NCI-H524 treated with DMSO at 0.1 percent for 48 hours (cell line): ENCODE measurements at regions not wholly inside any gene's neighbourhood (a gene's known extent, or its start where the extent isn't known, plus 50 kb on each side); places are given as distances from the start of the nearest gene placed in this dataset.

Source experiments
- DNase-seq: peaks from one replicate; lab custom pipeline; 2025; lab: John Stamatoyannopoulos, UW

GRCh38 chr17:79341816-79342215 is 267.2 kb downstream of the ENGASE start:
- no peak for DNase-seq

GRCh38 chr17:79341222-79341780 is 266.7 kb downstream of the ENGASE start:
- DNase-seq, result no peak

DNA sequence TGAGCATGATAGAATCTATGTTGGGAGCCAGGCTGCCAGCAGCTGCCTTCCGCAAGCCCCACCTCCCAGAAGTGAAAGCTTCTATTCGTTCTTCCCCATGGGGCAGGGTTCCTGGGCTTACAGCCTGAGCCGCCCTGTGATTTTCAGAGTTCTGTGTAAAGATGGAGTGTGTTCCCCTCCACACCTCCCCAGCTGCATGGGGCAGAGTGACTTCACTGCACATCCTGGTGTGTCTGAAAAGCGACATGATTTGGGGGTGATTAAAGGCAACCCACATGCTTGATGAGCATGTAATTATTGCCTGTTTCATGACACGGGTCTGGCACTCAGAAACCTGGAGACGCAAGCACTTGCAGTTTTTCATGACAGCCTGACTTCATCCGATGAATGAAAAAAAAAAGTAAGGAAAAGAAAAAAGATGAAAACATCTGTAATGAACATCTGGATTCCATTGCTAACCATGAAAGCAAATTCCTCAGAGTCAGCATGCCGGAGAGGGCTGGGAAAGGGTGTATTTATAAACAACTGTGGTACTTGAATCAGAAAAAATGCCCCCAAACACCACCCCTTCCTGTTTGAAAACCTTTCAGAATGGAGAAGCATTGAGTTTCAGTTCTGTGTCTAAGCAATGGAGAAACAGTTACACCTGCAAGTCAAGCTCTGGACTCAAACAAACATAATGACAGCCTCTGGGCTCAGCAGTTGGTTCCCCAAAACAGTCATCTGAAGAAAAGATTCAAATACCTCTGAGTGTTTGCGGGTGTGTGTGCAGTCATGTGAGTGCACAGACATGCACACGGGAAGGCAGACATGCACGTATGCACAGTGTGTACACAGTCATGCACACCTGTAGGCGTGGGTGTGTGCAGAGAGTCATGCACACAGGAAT is 266.0 kb downstream of the ENGASE start:
- DNase-seq, result no peak

DNA sequence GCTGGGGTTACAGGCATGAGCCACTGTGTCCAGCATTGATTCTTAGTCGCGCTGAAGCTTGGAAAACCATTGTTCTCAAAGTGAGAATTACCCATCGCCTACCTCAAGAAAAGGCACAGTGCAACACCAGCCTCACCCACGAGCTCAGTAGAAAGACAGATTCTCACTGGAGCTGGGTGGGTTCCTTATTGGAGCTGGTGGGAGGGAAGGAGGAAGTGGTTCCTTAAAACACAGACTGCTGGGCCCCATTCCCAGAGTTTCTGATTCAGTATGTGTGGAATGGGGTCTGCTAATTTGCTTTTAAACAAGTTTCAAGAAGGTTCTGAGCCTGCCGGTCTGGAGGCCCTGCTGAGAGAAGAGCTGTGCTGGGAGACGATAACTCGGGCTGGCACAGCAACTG is 264.7 kb downstream of the ENGASE start:
- no peak for DNase-seq

DNA sequence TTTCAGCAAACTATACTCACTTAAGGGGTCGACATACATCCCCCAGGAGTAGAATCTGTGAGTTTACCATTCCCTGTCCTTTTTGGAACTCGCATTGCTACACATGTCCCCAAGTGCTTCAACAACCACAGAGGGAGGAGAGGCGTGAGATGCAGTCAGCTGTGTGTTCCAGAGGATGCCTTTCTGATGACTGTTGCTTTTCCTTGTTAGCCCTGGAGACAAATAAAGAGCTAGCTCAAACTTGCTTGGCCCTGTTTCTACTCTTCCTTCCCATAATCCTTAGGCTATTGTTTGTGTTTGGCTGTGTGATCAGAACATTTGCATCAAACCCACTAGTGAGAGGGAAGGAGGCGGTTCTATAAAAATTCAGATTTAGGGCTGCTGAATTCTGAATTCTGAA is 264.0 kb downstream of the ENGASE start:
- DNase-seq, result no peak

DNA sequence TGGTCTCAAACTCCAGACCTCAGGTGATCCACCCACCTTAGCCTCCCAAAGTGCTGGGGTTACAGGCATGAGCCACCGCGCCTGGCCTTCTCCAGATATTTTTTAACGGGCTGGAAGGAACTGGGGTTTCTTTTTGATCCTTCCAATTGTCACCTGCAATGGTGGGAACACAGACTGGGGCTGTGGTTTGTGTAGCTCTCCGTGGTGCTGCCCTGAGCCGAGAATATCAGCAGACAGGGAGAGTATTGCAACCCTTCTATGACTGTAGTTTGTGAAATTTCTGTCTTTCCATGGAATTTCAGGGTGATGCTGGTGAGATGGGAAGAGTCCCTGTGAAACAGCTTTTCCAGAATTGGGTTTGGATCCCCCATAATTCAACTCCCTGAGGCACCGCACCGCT is 263.5 kb downstream of the ENGASE start:
- DNase-seq, result no peak

DNA sequence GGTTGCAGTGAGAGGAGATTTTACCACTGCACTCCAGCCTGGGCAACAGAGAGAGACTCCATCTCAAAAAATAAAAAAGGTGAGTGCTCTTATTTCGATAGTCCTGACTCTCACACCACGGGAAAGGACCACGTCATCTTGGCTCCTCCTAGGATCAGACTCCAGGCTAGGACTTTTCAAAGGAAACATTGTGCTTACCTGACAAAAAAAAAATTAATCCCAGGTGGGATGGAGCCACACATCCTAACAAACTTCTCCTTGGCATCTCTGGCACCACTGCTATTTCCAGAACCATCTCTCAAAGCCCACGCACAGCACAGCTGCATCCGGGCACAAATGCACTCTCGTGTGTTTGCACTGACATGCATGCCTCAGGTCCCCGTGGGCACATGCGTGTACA is 262.4 kb downstream of the ENGASE start:
- no peak for DNase-seq

- DNase-seq, result no peak
Measured at GRCh38 chr17:79335456-79335855, 260.8 kb downstream of the ENGASE start.

- peak; percentile 29 for DNase-seq
Measured at GRCh38 chr17:79332011-79332554, 257.5 kb downstream of the ENGASE start.

DNA sequence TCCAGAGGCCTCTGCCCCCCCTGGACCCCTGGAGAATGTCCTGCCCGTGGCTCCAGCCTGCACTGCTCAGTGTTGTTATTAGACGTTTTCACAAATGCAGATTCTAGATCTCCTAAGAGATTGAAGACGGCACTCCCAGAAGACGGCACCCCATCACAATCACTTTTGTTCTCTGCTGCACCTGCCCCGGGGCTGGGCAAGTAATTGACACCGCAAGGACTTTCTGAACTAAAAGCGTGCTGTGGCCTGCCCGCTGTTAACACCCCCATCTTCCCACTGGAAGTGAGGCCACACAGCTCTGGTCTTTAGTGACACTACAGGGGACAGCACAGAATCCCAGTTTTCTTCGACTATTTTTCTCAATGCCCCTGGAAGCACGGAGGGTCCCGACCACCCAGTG is 256.9 kb downstream of the ENGASE start:
- DNase-seq, result no peak

DNA sequence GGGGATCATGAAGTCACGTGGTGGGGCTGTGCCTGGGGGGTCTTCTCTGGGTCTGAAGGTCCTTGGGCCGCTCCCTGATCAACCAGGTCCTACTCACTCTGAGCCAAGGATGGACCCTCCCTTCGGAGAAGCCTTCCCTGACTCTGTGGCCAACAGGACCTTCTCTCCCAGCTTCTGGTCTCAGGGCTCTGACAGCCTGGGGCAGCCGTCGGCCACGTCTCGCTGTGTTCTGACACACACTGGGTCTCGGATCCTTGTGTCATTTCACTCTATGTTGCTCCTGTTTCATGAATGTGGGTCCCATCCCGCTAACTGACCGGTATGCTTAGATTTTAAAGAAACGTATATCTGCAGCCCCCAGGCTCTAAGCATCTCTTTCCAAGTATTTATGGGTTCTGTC is 256.1 kb downstream of the ENGASE start:
- DNase-seq, result no peak

GRCh38 chr17:79330229-79330628 is 255.6 kb downstream of the ENGASE start:
- DNase-seq, result no peak

- DNase-seq, result no peak
Measured at GRCh38 chr17:79326814-79327213, 252.2 kb downstream of the ENGASE start.

GRCh38 chr17:79325709-79326430 is 251.2 kb downstream of the ENGASE start:
- no peak for DNase-seq

DNA sequence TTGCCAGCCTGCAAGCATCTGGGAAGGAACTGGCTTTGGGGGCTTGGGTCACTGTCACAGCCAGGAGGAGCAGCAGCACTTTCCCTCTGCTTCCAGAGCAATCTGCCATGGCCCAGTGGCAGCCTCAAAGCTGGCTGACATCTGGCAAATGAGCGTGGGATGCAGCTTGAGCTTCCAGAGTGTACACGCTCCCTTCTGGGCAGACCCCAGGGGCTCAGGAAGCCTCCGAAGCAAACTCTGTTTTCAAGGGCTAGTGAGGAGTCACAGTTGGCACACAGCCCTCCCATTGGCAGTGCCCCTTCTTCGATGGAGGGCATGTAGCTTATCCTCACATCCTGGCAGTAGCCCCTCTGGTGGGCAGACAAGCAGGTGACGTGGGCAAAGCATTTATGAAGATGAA is 249.6 kb downstream of the ENGASE start:
- no peak for DNase-seq

- no peak for DNase-seq
Measured at GRCh38 chr17:79323566-79323965, 248.9 kb downstream of the ENGASE start.

DNA sequence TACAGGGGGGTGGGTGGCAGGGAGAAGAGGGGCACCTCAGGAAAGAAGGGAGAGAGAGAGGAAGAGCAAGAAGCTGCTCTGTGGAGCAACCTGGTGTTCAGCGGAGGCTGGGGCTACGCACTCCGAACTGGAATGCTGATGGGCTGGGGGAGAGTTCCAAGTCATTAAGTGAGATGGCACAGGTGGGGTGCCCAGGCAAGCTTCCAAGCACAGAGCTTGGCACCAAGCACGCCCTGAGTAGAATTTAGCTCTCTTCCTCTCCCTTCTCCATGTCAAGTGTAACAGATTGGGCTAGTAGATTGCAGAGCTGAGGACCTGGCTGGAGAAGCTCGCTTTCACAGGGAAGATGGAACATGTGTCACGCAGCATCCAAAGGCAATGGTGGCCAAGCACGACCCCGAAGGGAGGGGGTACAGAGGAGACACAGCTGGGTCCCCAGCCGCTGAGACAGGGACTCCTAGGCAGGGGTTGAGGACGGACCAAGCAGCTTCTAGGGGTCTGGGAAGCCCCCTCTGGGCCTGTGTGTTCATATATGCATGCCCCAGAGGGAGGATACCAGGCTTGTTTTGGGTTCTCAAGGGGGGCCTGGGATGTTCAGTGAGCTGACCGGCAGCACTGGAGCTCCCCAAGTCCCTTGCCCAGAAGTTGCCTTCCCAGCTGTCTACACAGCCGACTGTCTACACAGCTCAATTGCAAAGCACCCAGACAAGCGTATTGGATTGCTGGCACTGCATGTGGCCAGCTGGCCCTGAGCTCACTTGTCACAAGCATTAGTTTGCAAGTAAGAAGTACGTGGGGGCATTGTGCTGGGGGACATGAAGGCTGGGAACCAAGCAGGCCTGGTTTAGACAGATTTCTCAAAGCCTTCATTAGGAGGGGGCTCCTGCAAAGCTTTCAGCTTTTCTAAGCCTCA is 247.8 kb downstream of the ENGASE start:
- no peak for DNase-seq

DNA sequence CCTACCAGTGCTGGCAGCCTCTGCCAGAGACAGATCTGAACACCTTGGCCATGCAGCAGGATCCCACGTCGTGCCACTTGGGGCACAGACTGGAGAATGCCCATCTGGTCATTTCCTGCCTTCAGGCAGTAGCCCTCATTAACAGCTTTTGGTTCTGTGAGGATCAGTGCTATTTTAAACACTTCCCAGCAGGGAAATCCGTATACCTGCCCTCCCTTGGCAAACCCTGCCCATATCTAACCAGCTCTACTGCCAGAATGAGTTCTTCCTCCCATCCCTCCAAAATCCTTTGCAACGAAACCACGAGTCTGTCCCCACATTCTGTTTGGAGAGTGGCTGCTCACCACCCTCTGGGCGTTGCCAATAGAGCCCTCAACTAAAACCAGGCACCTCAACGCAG is 245.7 kb downstream of the ENGASE start:
- no peak for DNase-seq

DNA sequence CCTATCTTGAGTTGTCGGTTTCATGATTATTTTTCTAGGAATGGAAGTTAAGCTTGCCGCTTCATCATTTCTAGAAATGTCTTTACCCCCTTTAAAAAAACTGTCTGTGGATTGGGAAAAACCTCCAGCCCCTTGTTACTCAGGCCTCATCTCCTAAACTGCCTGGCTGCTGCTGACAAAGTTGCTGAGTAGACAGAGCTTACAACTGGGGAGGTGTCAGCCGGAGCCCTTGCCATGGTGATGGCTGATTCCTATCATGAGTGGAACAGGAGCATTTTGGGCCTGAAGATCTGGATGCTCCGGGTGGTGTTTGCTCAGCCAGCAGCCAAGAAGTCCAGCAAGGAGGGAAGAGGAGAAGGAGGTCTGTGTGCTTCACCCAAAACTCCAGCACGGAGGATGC is 243.3 kb downstream of the ENGASE start:
- DNase-seq, result no peak

DNA sequence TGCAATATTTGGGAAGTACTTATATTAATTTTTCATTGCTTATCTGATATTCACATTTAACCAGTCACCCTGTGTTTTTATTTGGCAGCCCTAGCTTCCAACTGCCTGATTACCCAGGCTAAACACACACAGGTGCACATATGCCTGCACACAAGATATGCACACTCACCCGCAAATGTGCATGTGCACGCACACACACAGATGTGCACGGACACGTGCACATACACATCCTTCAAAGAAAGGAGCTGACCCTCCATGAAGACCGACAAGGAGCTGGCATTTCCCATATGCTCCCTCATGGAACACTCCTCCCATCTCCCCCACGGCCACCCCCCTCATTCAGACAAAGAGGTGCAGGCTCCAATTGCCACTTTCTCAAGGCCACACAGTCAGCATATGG is 242.2 kb downstream of the ENGASE start:
- no peak for DNase-seq

- no peak for DNase-seq
Measured at GRCh38 chr17:79315358-79316105, 240.9 kb downstream of the ENGASE start.
